ENCODE measurements at regions not wholly inside any gene's neighbourhood (a gene's known extent, or its start where the extent isn't known, plus 50 kb on each side); places are given as distances from the start of the nearest gene placed in this dataset.

GRCh38 chrX:46398126-46398525 lies 147.1 kb downstream of the ZNF674 start:
- no peaks in the 10 kb centered on the region for H3K4me1 ChIP-seq (replicated peaks in 1 of 2; ENCODE audit: control insufficient read depth in 2 of 2, insufficient read depth in 2 of 2, low read length in 2 of 2)
- no peaks in the 10 kb centered on the region for H3K27me3 ChIP-seq (ENCODE audit: control insufficient read depth in 2 of 2, insufficient read depth in 2 of 2, low read length in 2 of 2)
- no peaks in the 10 kb centered on the region for H4K20me1 ChIP-seq (replicated peaks; ENCODE audit: control insufficient read depth, insufficient read depth, low read length)
- no peak overlapping the region for H3K4me2 ChIP-seq (ENCODE audit: insufficient read depth, low read length)
- in situ Hi-C loops (cut with MboI): no loop called here
- H2AFZ ChIP-seq (ENCODE audit: low read depth, low read length): no peak overlapping the region
- no peaks in the 10 kb centered on the region for H3K9me1 ChIP-seq (ENCODE audit: control insufficient read depth, insufficient read depth, low read length)
- ChIA-PET POLR2A (no interaction called here), CTCF (ENCODE audit: low intra/inter-chr PET ratio) (no interaction called here)
- DNase-seq (ENCODE audit: extremely low read depth in 1 of 4, low spot score in 3 of 4) (no peak), ATAC-seq (no peak), FAIRE-seq (no peak)
- no peaks in the 10 kb centered on the region for H3K36me3 ChIP-seq (ENCODE audit: control insufficient read depth, insufficient read depth, low read length)
- no peaks in the 10 kb centered on the region for H3K79me2 ChIP-seq (ENCODE audit: control insufficient read depth, insufficient read depth, low read length)
- no peak overlapping the region for H3K4me3 ChIP-seq
- H3K9me3 ChIP-seq (replicated peaks; ENCODE audit: control insufficient read depth, insufficient read depth, low read depth, low read length): no peaks in the 10 kb centered on the region
- BruUV-seq (replicated peaks): no TSS peak
- no peak overlapping the region for H3K27ac ChIP-seq (ENCODE audit: extremely low read depth, low read depth, low read length)
- WGBS (ENCODE audit: insufficient coverage, low coverage, missing lambda C conversion rate): 0% methylated on average over 1 of the region's 1 CpG
- no peak overlapping the region for H3K9ac ChIP-seq (ENCODE audit: insufficient read depth in 1 of 2, low read depth in 2 of 2, low read length in 2 of 2)
- intact Hi-C loops (cut with micrococcal nuclease): no loop called here
- TF ChIP-seq CTCF (IDR thresholded peaks at IDR 0.05 in 2 of 3, conservative IDR thresholded peaks at IDR 0.05 in 1 of 3; ENCODE audit: insufficient read depth in 2 of 3, low read depth in 1 of 3, low read length in 3 of 3): no peak
- TF ChIP-seq ARID3B (CRISPR knock-in tag; IDR thresholded peaks at IDR 0.05; ENCODE audit: borderline replicate concordance): no peak
- no peak for TF ChIP-seq ZBTB9 (CRISPR knock-in tag; IDR thresholded peaks at IDR 0.05)
- TF ChIP-seq MAZ (CRISPR knock-in tag; conservative IDR thresholded peaks at IDR 0.05 in 1 of 2, IDR thresholded peaks at IDR 0.05 in 1 of 2): no peak
- no peak for TF ChIP-seq MED1 (CRISPR knock-in tag; IDR thresholded peaks at IDR 0.05; ENCODE audit: borderline replicate concordance)
- TF ChIP-seq POLR2B (IDR thresholded peaks at IDR 0.05; ENCODE audit: low read depth, partially characterized antibody): no peak
- no peak for TF ChIP-seq CHAMP1 (IDR thresholded peaks at IDR 0.05)
- TF ChIP-seq NRF1 (conservative IDR thresholded peaks at IDR 0.05 in 1 of 2, IDR thresholded peaks at IDR 0.05 in 1 of 2): no peak
- TF ChIP-seq ARNT (IDR thresholded peaks at IDR 0.05): no peak
- no peak for TF ChIP-seq ARID4B (CRISPR knock-in tag; IDR thresholded peaks at IDR 0.05)
- TF ChIP-seq ZNF707 (CRISPR knock-in tag; conservative IDR thresholded peaks at IDR 0.05): no peak
